GM20000 (cell line): ENCODE measurements at regions not wholly inside any gene's neighbourhood (a gene's known extent, or its start where the extent isn't known, plus 50 kb on each side); places are given as distances from the start of the nearest gene placed in this dataset.

Experiments used
- DNase-seq: peaks from one replicate; pipeline ENCODE4 v3.0.0; 2012; ENCODE audit warnings: low spot score
- CTCF ChIP-seq: IDR thresholded peaks from 2 replicates; pipeline ENCODE4 v1.5.1; 2012; ENCODE audit warnings: mild to moderate bottlenecking, control low read depth; ENCODE audit errors: extremely low read depth, missing control alignments

- DNase-seq, result no peak
- no peak for TF ChIP-seq CTCF
These were observed 154.4 kb upstream of the STMND1 start for GRCh38 chr6:16947375-16948015.

- no peak for TF ChIP-seq CTCF
- no peak for DNase-seq
These were observed 157.3 kb upstream of the STMND1 start for GRCh38 chr6:16944596-16944995.

DNA sequence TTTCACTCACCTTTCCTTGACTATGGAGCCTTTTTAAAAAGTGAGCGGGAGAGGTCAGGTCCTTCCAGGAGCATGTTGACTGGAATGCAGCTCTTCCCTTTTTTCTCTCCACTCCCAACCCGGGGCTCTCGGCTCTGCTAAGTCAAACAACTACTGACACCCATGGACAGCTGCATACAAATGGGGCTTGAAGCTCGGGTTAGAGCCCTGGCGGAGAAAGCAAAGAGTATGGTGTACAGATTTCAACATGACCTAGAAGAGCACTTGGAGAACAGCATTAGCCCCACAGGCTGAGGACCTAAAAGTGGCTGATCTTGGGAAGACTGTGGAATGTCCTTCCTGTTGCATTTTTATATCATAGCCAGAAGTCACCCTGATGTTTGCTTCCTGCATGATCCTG is 162.0 kb upstream of the STMND1 start:
- no peak for TF ChIP-seq CTCF
- no peak for DNase-seq

- TF ChIP-seq CTCF, result no peak
- no peak for DNase-seq
These were observed 162.5 kb upstream of the STMND1 start for GRCh38 chr6:16939351-16939750.

- no peak for DNase-seq
- no peak for TF ChIP-seq CTCF
These were observed 165.0 kb upstream of the STMND1 start for GRCh38 chr6:16936893-16937292.

DNA sequence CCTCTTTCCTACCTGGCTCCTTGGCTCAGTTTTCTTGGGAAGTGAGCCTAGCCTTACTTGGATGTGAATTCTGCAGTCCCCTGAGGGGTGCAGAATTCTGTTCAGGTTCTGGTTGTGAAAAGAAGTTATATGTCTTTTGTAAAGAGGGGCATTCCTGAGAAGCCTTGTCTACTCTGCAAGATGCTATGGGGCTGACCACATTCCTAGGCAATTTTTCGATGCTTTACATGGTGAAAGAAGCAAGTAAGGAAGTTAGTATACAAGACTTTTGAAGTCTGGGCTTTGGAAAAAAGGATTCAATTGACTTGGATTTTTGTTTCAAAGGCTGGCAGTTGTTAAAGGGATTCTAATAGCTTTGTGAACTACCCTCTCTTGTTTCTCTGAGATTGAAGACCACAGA is 167.9 kb upstream of the STMND1 start:
- no peak for TF ChIP-seq CTCF
- no peak for DNase-seq

- DNase-seq, result no peak
- no peak for TF ChIP-seq CTCF
These were observed 168.3 kb upstream of the STMND1 start for GRCh38 chr6:16933532-16933931.
